ENCODE measurements at regions not wholly inside any gene's neighbourhood (a gene's known extent, or its start where the extent isn't known, plus 50 kb on each side); places are given as distances from the start of the nearest gene placed in this dataset.

DNA sequence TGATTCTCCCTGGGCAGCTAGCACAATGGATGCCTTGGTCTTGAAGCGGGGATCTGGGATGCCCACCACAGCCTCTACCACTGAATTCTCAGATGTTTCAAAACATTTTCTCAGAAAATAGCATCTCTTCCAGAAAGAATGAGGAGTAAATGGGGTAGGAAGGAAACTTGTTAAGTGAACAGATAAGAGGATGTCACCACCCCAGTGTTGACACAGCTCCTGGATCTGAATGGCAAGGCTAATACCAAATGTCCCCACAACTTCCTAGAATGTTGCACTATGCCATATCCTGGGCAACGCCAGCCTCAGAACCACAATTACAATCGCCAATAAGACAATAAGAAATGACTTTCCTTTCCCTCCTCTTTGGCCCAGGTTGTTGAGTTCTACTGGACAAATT is 177.2 kb downstream of the BCL11A start:
- no peak for TF ChIP-seq POLR2AphosphoS5 (IDR thresholded peaks at IDR 0.05; ENCODE audit: low read depth, low read length)
- no peak for TF ChIP-seq TAF1 (IDR thresholded peaks at IDR 0.05; ENCODE audit: low read depth, low read length)
- TF ChIP-seq CREB1 (IDR thresholded peaks at IDR 0.05) = no peak
- TF ChIP-seq, protein P1, sequence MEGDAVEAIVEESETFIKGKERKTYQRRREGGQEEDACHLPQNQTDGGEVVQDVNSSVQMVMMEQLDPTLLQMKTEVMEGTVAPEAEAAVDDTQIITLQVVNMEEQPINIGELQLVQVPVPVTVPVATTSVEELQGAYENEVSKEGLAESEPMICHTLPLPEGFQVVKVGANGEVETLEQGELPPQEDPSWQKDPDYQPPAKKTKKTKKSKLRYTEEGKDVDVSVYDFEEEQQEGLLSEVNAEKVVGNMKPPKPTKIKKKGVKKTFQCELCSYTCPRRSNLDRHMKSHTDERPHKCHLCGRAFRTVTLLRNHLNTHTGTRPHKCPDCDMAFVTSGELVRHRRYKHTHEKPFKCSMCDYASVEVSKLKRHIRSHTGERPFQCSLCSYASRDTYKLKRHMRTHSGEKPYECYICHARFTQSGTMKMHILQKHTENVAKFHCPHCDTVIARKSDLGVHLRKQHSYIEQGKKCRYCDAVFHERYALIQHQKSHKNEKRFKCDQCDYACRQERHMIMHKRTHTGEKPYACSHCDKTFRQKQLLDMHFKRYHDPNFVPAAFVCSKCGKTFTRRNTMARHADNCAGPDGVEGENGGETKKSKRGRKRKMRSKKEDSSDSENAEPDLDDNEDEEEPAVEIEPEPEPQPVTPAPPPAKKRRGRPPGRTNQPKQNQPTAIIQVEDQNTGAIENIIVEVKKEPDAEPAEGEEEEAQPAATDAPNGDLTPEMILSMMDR (IDR thresholded peaks at IDR 0.05; ENCODE audit: control extremely low read depth in 1 of 3, insufficient read depth in 1 of 3, low read depth in 1 of 3, low read length in 3 of 3) = no peak
- no peak for TF ChIP-seq RNF2 (IDR thresholded peaks at IDR 0.05; ENCODE audit: borderline replicate concordance, low read depth, low read length, missing control alignments, poor library complexity, severe bottlenecking)
- no peak for TF ChIP-seq YY1 (IDR thresholded peaks at IDR 0.05; ENCODE audit: low read depth, low read length)
- TF ChIP-seq HDAC6 (IDR thresholded peaks at IDR 0.05; ENCODE audit: low read depth, low read length) = no peak
- TF ChIP-seq ZNF274 (IDR thresholded peaks at IDR 0.05; ENCODE audit: borderline replicate concordance, extremely low read depth, low read length) = no peak
- TF ChIP-seq TBP (IDR thresholded peaks at IDR 0.05; ENCODE audit: low read depth, low read length) = no peak
- TF ChIP-seq POLR2A (IDR thresholded peaks at IDR 0.05; ENCODE audit: control extremely low read depth in 1 of 2, low read depth in 2 of 2, low read length in 2 of 2) = no peak
- no peak for TF ChIP-seq TCF12 (IDR thresholded peaks at IDR 0.05; ENCODE audit: low read depth, low read length)
